SK-N-SH treated with all-trans-retinoic acid at 6 μM for 48 hours (cell line): ENCODE measurements at regions not wholly inside any gene's neighbourhood (a gene's known extent, or its start where the extent isn't known, plus 50 kb on each side); places are given as distances from the start of the nearest gene placed in this dataset.

Experiments used
- ATAC-seq: fragments of 200-7000 bp; cut with Tn5 transposase; 3 replicates; pipeline ENCODE4 v1.9.1; 2020; ENCODE audit warnings: mild to moderate bottlenecking, moderate library complexity
- ARNTL ChIP-seq: fragments of 450-650 bp; formaldehyde crosslinking; IDR thresholded peaks from 2 replicates; pipeline ENCODE4 v1.5.0; 2020; ENCODE audit warnings: low read depth, mild to moderate bottlenecking, moderate library complexity, borderline replicate concordance
- BACH2 ChIP-seq: fragments of 250-450 bp; sonication (Bioruptor Pico); IDR thresholded peaks from 2 replicates; pipeline ENCODE4 v1.9.0; 2021; ENCODE audit warnings: mild to moderate bottlenecking, borderline replicate concordance
- CSDC2 ChIP-seq: fragments of 250-450 bp; sonication (Bioruptor Pico); IDR thresholded peaks from 2 replicates; pipeline ENCODE4 v1.5.0; 2020; ENCODE audit warnings: mild to moderate bottlenecking, moderate library complexity
- ISL1 ChIP-seq: fragments of 250-450 bp; sonication (Bioruptor Pico); IDR thresholded peaks from 2 replicates; pipeline ENCODE4 v2.1.2; 2022; ENCODE audit warnings: mild to moderate bottlenecking, moderate library complexity
- OSR1 ChIP-seq: fragments of 250-450 bp; sonication (Bioruptor Pico); IDR thresholded peaks from 2 replicates; pipeline ENCODE4 v1.8.0; 2022; ENCODE audit warnings: moderate library complexity, mild to moderate bottlenecking, inconsistent platforms
- PPARA ChIP-seq: fragments of 250-450 bp; sonication (Bioruptor Pico); IDR thresholded peaks from 2 replicates; pipeline ENCODE4 v1.5.0; 2020; ENCODE audit warnings: mild to moderate bottlenecking, borderline replicate concordance
- RARB ChIP-seq: fragments of 250-450 bp; sonication (Bioruptor Pico); IDR thresholded peaks from 2 replicates; pipeline ENCODE4 v1.8.0; 2021; ENCODE audit warnings: mild to moderate bottlenecking, moderate library complexity
- SNAI2 ChIP-seq: fragments of 250-450 bp; sonication (Bioruptor Pico); IDR thresholded peaks from 2 replicates; pipeline ENCODE4 v1.5.0; 2020; ENCODE audit warnings: mild to moderate bottlenecking, moderate library complexity
- TOX ChIP-seq: fragments of 250-450 bp; sonication (Bioruptor Pico); IDR thresholded peaks from 2 replicates; pipeline ENCODE4 v1.8.0; 2021; ENCODE audit warnings: mild to moderate bottlenecking, moderate library complexity, borderline replicate concordance
- ZC3H10 ChIP-seq: fragments of 250-450 bp; sonication (Bioruptor Pico); IDR thresholded peaks from 2 replicates; pipeline ENCODE4 v1.5.1; 2021; ENCODE audit warnings: mild to moderate bottlenecking, moderate library complexity
- ZFP3 ChIP-seq: fragments of 250-450 bp; sonication (Bioruptor Pico); IDR thresholded peaks from 2 replicates; pipeline ENCODE4 v1.5.0; 2020; ENCODE audit warnings: mild to moderate bottlenecking, moderate library complexity
- ZNF565 ChIP-seq: fragments of 450-650 bp; formaldehyde crosslinking; conservative IDR thresholded peaks from 2 replicates; pipeline ENCODE4 v1.5.0; 2020; ENCODE audit warnings: low read depth, mild to moderate bottlenecking, moderate library complexity
- ZNF70 ChIP-seq: fragments of 450-650 bp; formaldehyde crosslinking; IDR thresholded peaks from 2 replicates; pipeline ENCODE4 v1.5.0; 2020; ENCODE audit warnings: mild to moderate bottlenecking, moderate library complexity
- ZNF8 ChIP-seq: fragments of 450-650 bp; formaldehyde crosslinking; IDR thresholded peaks from 2 replicates; pipeline ENCODE4 v1.5.0; 2020; ENCODE audit warnings: mild to moderate bottlenecking, moderate library complexity
- TF ChIP-seq, protein P1 (sequence below): fragments of 250-450 bp; sonication (Bioruptor Pico); IDR thresholded peaks from 2 replicates; pipeline ENCODE4 v1.5.0; 2020; ENCODE audit warnings: mild to moderate bottlenecking, moderate library complexity
- TF ChIP-seq, protein P2 (sequence below): fragments of 250-450 bp; sonication (Bioruptor Pico); IDR thresholded peaks from 2 replicates; pipeline ENCODE4 v1.8.0; 2021; ENCODE audit warnings: low read depth, mild to moderate bottlenecking, moderate library complexity, borderline replicate concordance
- TF ChIP-seq, protein P3 (sequence below): fragments of 250-450 bp; sonication (Bioruptor Pico); IDR thresholded peaks from 2 replicates; pipeline ENCODE4 v1.5.1; 2020; ENCODE audit warnings: low read depth, mild to moderate bottlenecking, moderate library complexity
- TF ChIP-seq, protein P4 (sequence below): fragments of 250-450 bp; sonication (Bioruptor Pico); IDR thresholded peaks from 2 replicates; pipeline ENCODE4 v1.8.0; 2020; ENCODE audit warnings: mild to moderate bottlenecking, moderate library complexity, borderline replicate concordance
- TF ChIP-seq, protein P5 (sequence below): fragments of 250-450 bp; sonication (Bioruptor Pico); IDR thresholded peaks from 2 replicates; pipeline ENCODE4 v1.5.1; 2021; ENCODE audit warnings: mild to moderate bottlenecking, moderate library complexity

DNA sequence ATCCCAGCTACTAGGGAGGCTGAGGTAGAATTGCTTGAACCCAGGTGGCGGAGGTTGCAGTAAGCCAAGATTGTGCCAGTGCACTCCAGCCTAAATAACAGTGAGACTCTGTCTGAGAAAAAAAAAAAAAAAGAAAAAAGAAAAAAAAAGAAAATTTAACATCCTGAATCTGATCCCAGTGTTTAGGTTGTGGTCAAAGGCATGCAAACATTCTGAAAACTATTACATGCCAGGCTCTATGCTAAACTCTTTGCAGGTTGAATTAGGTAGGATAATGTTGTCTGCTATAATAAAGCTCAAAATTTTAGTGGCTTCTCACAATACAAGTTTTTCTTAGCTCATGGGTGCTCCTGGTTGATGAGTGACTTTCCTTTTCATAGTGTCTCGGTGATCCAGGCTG, 367.4 kb downstream of the PSAT1 start:
- no peak for ATAC-seq
- TF ChIP-seq, protein P1, sequence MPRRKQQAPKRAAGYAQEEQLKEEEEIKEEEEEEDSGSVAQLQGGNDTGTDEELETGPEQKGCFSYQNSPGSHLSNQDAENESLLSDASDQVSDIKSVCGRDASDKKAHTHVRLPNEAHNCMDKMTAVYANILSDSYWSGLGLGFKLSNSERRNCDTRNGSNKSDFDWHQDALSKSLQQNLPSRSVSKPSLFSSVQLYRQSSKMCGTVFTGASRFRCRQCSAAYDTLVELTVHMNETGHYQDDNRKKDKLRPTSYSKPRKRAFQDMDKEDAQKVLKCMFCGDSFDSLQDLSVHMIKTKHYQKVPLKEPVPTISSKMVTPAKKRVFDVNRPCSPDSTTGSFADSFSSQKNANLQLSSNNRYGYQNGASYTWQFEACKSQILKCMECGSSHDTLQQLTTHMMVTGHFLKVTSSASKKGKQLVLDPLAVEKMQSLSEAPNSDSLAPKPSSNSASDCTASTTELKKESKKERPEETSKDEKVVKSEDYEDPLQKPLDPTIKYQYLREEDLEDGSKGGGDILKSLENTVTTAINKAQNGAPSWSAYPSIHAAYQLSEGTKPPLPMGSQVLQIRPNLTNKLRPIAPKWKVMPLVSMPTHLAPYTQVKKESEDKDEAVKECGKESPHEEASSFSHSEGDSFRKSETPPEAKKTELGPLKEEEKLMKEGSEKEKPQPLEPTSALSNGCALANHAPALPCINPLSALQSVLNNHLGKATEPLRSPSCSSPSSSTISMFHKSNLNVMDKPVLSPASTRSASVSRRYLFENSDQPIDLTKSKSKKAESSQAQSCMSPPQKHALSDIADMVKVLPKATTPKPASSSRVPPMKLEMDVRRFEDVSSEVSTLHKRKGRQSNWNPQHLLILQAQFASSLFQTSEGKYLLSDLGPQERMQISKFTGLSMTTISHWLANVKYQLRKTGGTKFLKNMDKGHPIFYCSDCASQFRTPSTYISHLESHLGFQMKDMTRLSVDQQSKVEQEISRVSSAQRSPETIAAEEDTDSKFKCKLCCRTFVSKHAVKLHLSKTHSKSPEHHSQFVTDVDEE (CRISPR knock-in tag), result no peak
- TF ChIP-seq, protein P2, sequence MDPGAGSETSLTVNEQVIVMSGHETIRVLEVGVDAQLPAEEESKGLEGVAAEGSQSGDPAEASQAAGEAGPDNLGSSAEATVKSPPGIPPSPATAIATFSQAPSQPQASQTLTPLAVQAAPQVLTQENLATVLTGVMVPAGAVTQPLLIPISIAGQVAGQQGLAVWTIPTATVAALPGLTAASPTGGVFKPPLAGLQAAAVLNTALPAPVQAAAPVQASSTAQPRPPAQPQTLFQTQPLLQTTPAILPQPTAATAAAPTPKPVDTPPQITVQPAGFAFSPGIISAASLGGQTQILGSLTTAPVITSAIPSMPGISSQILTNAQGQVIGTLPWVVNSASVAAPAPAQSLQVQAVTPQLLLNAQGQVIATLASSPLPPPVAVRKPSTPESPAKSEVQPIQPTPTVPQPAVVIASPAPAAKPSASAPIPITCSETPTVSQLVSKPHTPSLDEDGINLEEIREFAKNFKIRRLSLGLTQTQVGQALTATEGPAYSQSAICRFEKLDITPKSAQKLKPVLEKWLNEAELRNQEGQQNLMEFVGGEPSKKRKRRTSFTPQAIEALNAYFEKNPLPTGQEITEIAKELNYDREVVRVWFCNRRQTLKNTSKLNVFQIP, result no peak
- TF ChIP-seq OSR1 (CRISPR knock-in tag), result no peak
- TF ChIP-seq RARB (CRISPR knock-in tag), result no peak
- TF ChIP-seq, protein P3, sequence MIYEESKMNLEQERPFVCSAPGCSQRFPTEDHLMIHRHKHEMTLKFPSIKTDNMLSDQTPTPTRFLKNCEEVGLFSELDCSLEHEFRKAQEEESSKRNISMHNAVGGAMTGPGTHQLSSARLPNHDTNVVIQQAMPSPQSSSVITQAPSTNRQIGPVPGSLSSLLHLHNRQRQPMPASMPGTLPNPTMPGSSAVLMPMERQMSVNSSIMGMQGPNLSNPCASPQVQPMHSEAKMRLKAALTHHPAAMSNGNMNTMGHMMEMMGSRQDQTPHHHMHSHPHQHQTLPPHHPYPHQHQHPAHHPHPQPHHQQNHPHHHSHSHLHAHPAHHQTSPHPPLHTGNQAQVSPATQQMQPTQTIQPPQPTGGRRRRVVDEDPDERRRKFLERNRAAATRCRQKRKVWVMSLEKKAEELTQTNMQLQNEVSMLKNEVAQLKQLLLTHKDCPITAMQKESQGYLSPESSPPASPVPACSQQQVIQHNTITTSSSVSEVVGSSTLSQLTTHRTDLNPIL, result no peak
- TF ChIP-seq ZFP3 (CRISPR knock-in tag), result no peak
- TF ChIP-seq, protein P4, sequence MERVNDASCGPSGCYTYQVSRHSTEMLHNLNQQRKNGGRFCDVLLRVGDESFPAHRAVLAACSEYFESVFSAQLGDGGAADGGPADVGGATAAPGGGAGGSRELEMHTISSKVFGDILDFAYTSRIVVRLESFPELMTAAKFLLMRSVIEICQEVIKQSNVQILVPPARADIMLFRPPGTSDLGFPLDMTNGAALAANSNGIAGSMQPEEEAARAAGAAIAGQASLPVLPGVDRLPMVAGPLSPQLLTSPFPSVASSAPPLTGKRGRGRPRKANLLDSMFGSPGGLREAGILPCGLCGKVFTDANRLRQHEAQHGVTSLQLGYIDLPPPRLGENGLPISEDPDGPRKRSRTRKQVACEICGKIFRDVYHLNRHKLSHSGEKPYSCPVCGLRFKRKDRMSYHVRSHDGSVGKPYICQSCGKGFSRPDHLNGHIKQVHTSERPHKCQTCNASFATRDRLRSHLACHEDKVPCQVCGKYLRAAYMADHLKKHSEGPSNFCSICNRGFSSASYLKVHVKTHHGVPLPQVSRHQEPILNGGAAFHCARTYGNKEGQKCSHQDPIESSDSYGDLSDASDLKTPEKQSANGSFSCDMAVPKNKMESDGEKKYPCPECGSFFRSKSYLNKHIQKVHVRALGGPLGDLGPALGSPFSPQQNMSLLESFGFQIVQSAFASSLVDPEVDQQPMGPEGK (CRISPR knock-in tag), result no peak
- no peak for TF ChIP-seq TOX (CRISPR knock-in tag)
- TF ChIP-seq BACH2, result no peak
- TF ChIP-seq ZNF8 (CRISPR knock-in tag), result no peak
- TF ChIP-seq, all 23 proteins: peak for 0

DNA sequence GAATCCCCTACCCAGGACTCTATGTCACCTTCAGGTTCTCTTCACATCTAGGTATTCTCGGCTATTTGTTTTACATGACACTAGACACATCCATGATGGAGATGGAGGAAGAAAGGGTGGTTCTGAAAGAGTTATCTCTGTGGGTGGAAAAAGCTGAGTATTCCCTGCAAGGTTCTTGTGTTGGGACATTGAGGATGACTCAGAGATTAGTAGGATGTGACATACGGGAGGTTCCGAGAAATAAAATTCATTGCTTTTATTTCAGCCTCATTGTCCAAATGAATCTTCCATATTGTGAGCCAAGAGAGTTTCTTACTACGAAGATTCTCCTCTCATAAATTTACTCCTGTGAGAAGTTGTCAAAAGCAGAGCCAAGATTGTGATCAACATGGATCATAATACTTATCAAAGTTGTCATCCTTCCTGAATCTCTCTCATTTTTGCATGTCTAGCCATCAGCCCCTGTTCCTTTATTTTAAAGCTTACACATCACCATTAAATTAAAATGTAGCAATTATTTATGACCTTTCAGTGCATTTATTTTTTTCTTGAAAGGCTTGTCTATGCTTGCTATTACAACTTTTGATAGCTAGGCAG, 370.0 kb downstream of the PSAT1 start:
- peak; percentile 61 for ATAC-seq
- no peak for TF ChIP-seq RARB (CRISPR knock-in tag)
- no peak for TF ChIP-seq ZNF8 (CRISPR knock-in tag)
- no peak for TF ChIP-seq ZNF565 (CRISPR knock-in tag)
- no peak for TF ChIP-seq BACH2
- no peak; the same call in none of the 2 replicates for TF ChIP-seq ZC3H10 (CRISPR knock-in tag)
- 0 out of 2 replicates have a peak, but pooled peaks have one; percentile 10 for TF ChIP-seq ZFP3 (CRISPR knock-in tag)
- peak; percentile 82 for TF ChIP-seq ISL1 (CRISPR knock-in tag)
- TF ChIP-seq ARNTL (CRISPR knock-in tag), result no peak
- TF ChIP-seq, protein P2, result no peak; the same call in 1 of the 2 replicates
- TF ChIP-seq CSDC2, result no peak
- TF ChIP-seq, protein P1 (CRISPR knock-in tag), result no peak
- TF ChIP-seq, protein P5, sequence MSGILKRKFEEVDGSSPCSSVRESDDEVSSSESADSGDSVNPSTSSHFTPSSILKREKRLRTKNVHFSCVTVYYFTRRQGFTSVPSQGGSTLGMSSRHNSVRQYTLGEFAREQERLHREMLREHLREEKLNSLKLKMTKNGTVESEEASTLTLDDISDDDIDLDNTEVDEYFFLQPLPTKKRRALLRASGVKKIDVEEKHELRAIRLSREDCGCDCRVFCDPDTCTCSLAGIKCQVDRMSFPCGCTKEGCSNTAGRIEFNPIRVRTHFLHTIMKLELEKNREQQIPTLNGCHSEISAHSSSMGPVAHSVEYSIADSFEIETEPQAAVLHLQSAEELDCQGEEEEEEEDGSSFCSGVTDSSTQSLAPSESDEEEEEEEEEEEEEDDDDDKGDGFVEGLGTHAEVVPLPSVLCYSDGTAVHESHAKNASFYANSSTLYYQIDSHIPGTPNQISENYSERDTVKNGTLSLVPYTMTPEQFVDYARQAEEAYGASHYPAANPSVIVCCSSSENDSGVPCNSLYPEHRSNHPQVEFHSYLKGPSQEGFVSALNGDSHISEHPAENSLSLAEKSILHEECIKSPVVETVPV (CRISPR knock-in tag), result no peak
- no peak for TF ChIP-seq SNAI2 (CRISPR knock-in tag)
- TF ChIP-seq PPARA (CRISPR knock-in tag), result no peak
- TF ChIP-seq OSR1 (CRISPR knock-in tag), result no peak
- peak; percentile 51; the same call in 1 of the 2 replicates for TF ChIP-seq TOX (CRISPR knock-in tag)
- no peak for TF ChIP-seq ZNF70
